ENCODE measurements at regions not wholly inside any gene's neighbourhood (a gene's known extent, or its start where the extent isn't known, plus 50 kb on each side); places are given as distances from the start of the nearest gene placed in this dataset.
"Not testable (repeated sequence)": the region's sequence is repeated elsewhere in the genome, so short reads cannot be mapped to it uniquely, and the experiment has no call there.

DNA sequence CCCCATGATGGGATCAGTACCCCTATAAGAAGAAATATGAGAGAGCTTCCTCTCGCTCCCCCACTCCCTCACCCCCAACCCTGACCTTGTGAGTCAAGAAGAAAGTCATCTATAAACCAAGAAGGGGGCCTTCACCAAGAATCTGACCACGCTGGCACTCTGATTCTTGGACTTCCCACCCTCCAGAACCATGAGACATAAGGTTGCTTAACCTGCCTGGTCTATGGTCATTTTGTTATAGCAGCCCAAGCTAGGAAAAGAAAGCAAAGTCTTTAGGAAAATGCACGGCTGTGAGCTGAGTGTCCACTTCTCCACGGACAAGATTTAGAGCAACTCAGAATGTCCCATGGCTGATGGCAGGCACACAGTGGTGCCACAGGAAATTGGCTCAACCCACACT, 333.5 kb downstream of the SOX9 start:
- DNase-seq: no peak

DNA sequence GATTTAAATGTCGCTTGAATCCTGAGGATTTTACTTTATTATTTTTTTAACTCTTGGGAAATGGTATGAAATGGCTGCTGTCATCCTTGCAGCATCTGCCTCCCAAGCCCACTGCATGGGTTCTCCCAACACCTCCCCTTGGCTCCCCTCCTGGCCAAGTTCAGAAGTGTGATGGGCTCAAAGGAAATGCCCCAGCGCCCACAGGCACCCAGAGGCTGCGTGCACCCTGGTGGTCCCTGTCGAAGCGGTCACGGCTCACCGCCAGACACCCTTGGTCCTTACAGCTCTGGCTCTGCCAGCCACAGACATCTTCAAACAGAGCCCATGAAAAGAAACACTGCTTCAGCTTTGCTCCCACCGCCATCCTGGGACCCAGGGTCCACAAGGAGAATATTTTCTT, 334.7 kb downstream of the SOX9 start:
- no peak for DNase-seq

DNA sequence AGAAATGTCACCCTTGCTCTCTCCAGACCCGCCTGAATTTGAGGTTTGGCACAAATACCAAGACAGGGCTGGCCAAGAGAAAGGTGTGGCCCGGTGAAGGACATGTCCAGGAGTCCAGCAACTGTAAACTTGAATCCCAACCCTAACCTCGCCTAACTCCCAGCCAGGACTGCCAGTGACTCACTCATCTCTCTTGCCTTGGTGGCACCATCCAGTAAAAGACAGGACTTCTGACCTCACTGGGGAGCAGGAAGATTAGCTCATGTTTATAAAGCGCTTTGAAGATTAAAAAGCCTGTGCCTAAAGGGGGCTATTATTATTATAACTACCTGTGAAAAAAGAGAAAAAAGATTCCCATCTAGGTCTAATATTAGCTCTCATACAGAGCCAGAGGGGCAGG, 335.3 kb downstream of the SOX9 start:
- DNase-seq: no peak

DNA sequence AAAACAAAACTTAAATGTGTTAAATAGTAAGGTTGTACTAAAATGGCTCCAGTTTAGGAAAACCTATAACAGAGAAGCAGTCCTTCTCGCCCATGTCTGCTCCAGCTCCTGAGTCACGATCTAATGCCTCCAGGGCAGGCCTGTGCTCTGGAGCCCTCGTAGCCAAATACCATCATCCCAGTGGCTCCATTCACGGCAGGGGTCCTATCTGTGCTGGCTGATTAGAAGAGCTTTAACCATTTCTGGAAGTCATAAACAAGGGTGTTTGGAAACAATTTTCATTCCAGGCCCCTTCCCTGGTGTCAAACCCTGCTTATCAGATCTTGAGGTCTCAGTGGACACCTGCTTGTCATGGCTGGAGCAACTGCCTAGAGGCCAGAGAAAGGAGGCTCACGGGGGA, 336.9 kb downstream of the SOX9 start:
- no peak for DNase-seq

DNA sequence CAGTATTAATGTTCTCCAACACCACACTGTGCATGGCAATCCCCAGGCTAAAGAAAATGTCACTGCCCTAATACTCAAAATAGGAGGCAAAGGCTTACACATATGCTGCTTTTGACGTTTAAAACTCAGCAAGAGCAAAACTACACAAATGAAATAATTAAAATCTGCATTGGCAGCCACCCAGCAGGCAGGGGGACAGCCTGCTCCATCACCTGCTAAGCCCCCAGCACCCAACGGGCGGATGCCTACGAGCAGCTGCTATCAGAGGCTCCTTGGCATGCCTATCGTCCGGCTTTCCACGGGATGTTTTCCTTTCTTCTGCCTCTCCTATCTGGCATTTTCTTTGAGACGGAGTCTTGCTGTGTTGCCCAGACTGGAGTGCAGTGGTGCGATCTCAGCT, 337.5 kb downstream of the SOX9 start:
- DNase-seq: no peak

DNA sequence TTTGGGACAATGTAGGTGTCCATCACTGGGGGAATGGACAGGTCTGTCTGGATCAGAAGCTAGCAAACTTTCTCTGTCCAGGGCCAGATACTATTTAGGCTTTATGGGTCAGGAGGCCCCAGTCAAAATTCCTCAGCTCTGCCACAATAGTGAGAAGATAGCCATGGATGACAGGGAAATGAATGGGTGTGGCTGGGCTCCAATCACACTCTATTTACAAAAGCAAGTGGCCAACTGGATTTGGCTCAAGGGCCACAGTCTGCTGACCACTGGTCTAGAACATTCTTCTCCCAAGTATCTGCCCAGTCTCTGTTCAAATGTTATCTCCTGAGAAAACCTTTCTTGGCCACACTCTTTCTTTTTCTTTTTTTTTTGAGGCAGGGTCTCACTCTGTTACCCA, 339.9 kb downstream of the SOX9 start:
- DNase-seq: no peak

DNA sequence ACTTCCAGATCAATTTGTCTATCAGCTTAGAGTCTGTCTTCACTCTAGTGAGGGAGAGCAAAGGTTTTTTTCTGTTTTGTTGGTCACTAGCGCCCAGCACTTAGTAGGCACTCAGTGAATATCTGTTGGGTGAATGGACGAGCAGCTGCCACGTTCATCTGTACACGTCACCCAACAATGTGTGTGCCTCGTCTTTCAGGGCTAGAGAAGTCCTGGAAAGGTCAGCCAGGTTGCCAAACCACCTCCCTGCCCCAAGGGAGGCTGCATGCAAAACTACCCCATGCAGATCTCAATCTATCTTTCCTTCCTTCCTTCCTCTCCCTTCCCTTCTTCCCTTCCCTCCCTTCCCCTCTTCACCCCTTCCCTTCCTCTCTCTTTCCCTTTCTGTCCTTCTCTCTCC, 340.9 kb downstream of the SOX9 start:
- DNase-seq: no peak

DNA sequence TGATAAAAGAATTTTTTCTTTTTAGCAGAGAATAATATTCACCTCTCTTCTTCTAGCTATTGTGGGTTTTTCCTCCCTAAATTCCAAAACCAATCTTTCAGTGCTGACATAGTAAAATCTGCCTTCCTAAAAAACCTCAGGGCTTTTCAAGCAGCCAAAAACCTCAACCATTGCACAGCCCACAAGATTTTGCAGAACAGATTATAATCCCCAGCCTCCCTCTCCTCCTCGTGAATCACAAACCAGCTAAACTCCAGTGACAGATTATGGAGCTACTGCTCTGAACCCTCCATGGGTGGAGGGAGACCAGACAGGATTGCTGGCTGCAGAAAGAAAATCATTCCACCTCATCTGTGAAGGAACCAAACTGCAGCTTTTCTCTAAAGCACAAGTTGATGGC, 341.6 kb downstream of the SOX9 start:
- DNase-seq: no peak

DNA sequence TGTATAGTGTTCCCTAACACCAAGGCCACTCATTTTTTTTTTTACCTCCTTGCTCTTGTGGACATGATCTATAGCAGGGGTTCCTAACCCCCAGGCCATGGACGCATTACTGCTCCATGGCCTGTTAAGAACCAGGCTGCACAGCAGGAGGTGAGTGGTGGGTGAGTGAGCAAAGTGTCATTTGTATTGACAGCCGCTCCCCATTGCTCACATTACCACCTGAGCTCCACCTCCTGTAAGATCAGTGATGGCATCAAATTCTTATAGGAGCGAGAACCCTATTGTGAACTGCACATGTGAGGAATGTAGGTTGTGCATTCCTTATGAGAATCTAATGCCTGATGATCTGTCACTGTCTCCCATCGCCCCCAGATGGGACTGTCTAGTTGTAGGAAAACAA, 342.0 kb downstream of the SOX9 start:
- no peak for DNase-seq

DNA sequence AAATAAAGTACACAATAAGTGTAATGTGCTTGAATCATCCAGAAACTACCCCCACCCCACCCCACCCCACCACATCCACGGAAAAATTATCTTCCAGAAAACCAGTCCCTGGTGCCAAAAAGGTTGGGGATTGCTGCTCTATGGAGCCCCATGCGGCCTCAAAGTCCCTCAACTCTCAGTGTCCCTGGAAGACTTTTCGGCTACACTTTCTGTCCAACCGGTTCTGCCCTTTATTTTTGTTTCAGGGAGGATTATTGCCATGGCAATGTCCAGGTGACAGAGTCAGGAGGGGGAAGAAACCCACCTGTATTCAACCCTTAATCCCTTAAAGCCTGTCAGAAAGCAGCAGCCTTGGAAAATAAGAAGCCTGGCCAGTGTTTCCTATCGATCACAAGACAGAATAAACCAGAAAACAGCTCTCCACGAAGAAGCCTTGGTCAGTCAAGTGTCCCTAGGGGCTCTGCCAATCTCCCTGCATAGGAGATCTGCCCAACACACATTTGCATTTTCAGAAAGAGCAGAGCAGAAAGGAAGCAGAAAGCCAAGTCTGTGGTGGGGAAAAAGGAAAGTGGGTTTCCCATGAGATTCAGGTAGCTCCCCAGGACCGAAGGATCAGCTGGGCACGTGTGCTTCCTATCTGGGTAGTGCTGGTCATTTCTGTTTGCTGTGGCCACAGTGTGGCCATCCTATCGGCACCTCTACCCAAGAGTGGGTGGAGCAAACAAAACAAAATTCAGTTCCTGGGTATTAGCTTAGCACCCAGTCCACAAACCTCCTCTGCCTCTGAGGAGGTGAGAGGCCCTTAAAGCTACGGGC, 342.7 kb downstream of the SOX9 start:
- no peak for DNase-seq

DNA sequence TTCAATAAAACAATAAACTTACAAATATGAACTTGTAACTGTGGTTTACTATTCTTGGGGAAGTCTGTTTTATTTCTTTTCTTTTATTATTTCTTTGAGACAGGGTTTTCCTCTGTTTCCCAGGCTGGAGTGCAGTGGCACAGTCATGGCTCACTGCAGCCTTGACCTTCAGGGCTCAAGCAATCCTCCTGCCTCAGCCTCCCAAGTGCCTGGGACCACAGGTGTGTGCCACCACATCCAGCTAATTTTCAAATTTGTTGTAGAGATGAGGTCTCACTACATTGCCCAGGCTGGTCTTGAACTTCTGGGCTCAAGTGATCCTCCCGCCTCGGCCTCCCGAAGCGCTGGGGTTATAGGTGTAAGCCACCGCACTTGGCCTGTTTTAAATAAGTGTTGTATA, 343.4 kb downstream of the SOX9 start:
- DNase-seq: not testable (repeated sequence)

DNA sequence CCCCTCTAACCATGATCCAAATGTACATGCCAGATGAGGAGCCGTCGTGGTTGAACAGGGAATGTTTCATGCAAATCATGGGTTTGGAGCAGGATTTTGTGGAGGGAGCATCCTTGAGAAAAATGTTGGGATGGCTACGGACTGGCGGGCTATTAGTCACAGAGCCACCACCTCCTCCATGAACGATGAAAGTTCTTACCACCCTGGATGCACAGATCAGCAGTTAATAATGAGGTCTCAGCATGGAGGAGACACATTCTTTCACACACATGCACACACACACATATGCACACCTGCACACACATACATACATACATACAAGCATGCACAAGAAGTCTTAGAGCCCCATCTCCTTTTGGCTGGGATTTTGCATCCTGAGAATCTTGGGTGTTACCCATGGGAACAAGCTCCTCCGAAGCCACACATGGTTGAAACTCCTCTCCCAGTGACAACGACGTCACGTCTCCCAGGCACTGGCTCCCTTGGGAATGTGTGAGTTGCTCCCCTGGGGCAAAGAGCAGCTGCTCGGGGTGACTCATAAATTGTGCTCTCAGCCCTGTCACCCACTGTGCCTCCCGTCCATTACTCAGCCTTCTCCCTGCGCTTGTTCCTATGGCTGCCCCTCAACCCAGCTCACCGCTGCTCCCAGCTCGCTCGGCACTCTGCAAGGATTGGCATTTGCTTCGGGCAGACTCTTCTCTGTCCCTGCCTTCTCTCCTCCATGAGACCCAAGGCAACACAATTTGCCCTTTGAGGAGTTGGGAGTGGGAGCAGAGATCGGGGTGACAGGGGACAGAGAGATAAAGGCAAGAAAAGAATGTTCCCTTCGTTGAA, 344.6 kb downstream of the SOX9 start:
- DNase-seq: no peak

DNA sequence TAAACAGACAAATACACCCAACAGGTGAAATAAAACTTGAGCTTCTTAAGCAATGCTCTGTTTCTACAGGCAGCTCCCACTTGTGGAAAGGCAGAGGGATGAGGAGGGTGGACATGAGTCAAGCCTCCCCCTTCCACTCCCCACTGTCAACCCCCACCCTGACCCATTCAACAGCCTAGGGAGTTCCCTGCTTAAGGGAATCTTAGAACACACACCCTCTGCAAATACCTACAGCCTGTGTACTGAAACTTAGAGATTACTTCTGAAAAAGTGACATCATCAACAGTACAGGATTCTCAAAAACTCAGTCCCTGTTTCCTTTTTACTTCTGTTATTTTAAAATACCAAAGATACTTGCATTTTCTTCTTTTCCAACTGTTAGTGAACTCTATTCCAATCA, 345.4 kb downstream of the SOX9 start:
- no peak for DNase-seq

DNA sequence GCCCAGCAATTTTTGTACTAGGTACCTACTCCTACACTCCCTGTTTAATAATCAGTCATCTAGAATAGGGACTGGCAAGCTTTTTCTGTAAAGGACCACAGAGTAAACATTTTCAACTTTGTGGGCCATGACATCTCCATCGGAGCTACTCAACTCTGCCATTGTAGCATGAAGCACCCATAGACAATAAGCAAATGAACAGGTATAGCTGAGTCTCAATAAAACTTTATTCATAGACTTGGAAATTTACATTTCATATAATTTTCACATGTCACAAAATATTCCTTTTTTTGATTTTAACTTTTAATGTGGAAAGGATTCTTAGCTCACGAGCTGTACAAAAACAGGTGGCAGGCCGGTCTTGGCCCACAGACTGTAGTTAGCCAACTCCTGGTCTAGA, 345.8 kb downstream of the SOX9 start:
- no peak for DNase-seq

DNA sequence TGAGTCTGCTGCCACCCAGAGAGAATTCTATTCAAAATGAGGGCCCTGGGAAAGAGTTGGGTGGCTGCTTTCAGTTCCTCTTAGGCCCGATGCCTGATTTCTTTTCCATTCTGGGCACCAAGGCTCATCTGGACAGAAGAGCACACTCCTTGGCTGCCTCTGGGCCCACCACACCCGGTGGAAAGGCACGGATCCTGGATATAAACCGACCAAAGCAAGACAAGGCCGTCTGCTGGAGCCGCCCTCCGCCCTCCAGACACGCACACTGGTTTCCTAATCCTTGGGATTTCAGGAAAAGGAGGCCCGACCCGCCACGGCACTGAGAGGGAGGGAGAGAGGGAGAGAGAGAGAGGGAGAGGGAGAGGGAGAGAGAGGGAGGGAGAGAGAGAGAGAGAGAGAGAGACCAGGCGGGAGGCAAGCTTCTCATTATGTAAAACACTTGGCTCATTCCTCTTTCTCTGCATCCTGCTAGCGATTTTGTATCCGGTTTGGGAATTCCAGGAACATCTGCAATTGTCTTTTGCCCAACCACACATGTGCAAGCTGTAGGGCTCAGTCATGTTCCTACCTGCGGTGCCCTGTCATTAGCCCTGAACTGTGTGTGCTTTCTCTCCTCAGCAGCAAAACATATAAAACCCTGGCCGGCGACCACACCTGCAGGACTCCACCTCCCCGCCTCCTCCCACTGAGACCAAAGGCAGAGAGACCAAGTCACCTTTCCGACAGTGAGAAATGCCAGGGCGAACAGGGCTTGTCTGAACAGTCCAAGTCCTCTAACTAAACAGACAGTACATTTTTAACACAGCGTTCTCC, 347.2 kb downstream of the SOX9 start:
- DNase-seq: no peak

DNA sequence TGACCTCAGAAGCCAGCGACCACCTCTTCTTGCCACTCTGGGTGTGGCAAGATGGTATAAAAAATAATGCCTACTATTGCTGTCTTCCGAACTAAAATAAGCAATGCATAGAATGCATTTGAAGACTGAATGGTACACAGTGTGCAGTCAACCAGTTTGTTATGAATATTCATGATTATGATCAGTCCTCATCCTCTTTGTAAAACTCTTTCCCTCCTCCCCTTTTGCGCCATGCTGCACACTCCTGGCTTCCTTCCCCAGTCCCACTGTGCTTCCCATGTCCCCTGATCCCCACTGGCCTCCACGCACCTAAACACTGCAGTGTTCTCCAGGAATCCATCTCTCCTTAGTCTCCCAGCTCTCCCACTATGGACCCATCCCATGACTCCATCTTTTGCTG, 348.0 kb downstream of the SOX9 start:
- DNase-seq: no peak

DNA sequence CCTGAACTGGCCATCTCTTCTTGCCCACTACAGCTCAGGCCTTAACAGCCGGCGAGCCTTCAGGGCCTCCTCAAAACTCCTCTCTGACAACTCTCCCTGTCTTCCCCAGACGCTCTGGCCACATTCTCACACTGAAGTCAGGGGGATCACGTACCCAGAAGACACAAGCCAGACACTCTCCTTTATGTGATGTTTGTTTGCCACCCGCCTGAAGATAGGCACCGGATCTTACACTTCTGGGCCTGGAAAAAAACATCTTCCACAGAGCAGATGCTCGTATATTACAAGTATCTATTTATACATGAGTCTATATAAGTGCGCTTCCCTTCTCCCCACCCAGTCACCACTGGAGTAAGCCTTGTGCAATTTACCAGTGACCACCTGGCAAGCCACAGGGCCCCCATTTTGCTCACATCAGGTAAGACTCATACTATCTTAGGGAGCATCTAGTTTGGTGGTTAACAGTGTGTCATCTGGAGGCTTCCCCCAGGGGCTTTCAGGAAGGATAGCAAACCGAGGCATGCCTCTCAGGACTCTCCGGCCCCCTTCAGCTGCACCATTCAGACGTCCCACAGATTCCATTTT, 349.4 kb downstream of the SOX9 start:
- DNase-seq: no peak

DNA sequence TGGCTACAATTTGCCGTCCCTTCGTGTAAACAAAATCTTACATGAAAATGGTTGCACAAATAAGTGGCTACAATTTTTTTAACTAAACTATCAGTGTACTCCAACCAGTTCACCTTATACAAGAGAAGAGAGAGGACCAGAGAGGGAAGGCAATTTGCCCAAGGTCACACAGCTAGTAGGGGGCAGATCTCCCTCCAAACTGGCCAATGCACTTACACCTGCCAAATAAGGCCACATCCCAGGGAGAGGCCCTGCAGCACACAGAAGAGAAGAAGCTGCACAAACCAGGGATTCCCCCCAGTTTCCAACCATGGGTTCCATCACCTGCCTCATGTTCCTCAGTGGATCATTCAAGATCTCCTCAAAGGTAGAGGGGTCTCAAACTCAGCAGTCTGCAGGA, 349.9 kb downstream of the SOX9 start:
- no peak for DNase-seq

DNA sequence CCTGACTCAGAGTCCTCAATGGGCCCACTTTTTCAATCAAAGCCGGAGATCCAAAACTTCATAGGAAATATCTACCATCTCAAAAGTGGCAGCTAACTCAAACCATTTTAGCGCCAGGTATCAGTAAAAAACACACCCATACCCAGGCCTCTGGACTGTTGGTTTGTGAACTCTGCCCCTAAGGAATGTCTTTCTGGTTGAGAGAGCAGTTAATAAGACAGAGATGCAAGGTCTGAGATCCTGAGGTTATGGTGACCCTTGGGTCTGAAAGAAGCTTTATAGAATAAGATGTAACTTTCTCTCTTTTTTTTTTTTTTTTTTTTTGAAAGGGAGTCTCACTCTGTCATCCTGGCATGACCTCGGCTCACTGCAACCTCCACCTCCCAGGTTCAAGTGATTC, 350.5 kb downstream of the SOX9 start:
- no peak for DNase-seq

DNA sequence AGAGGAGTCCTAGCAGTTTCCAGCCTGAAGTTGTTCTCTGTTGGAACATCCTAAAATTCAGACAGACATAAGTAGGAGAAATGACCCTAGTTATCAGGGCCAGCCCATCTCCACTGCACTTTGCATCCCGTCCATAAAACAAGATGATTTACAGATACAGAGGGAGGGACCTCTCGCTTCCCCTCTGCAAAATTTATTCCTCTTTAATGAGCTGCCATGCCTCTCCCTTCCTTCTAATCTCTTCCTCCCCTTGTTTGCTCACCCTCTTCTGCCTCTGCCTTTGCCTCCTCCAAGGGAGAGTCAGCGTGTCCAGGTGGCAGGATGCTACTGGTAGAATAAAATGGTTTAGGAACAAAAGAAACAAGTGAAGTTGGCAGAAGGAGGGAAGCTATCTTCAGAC, 351.3 kb downstream of the SOX9 start:
- DNase-seq: no peak

DNA sequence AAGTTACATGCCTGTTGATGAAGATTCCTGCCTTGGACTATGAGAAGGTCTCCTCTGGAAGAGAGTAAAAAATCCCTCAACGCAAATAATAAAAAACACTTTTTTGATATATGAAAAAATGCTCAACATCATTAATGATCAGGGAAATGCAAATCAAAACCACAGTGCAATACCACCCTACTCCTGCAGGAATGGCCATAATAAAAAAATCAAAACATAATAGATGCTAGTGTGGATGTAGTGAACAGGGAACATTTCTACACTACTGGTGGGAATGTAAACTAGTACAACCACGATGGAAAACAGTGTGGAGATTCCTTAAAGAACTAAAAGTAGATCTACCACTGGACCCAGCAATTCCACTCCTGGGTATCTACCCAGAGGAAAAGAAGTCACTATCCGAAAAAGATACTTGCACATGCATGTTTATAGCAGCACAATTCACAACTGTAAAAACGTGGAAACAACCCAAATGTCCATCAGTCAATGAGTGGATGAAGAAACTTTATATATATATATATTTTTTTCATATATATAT, 352.1 kb downstream of the SOX9 start:
- DNase-seq: not testable (repeated sequence)

DNA sequence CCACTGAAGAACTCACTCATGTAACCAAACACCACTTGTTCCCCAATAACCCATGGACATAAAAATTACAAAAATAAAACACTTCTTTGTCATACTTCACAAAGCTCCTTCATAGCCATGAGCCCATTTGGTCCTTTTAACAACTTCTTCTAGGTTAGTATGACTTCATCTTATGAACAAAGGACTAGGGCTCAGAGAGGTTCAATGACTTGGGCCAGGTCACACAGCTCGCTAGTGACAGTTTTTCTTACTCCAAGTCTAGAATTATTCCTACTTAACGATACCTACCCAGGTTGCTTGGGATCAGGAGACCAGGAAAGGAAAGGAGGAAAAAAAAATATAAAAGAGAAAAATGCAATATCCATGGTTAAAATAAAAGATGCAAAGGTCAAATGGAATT, 353.4 kb downstream of the SOX9 start:
- no peak for DNase-seq

All from suppressor macrophage (primary cell).